AG04449 (cell line): ENCODE measurements at regions not wholly inside any gene's neighbourhood (a gene's known extent, or its start where the extent isn't known, plus 50 kb on each side); places are given as distances from the start of the nearest gene placed in this dataset.
"Not testable (repeated sequence)": the region's sequence is repeated elsewhere in the genome, so short reads cannot be mapped to it uniquely, and the experiment has no call there.

Source experiments
- CTCF ChIA-PET: fragments of 350-600 bp; formaldehyde crosslinking; extraction: SDS; loops from one replicate; lab custom pipeline; 2021; ENCODE audit warnings: antibody characterized with exemption; lab: Yijun Ruan, JAX
- POLR2A ChIA-PET: fragments of 400-600, 350-600 bp; formaldehyde crosslinking; extraction: SDS; loops from one replicate; lab custom pipeline; 2020; ENCODE audit warnings: antibody characterized with exemption, inconsistent platforms; lab: Yijun Ruan, JAX
- DNase-seq: peaks from one replicate; pipeline ENCODE4 v3.0.0-alpha.2; 2010; ENCODE audit warnings: low read depth, low spot score
- H3K4me3 ChIP-seq: 2 replicates; pipeline ENCODE4 v1.5.1; 2011; ENCODE audit warnings: low read depth, mild to moderate bottlenecking, control low read depth, low read length

GRCh38 chr16:34098033-34098432 is 638.6 kb downstream of the TP53TG3F start:
- CTCF ChIA-PET, DNase-seq, POLR2A ChIA-PET, H3K4me3 ChIP-seq: not testable (repeated sequence)

- DNase-seq, CTCF ChIA-PET, POLR2A ChIA-PET, H3K4me3 ChIP-seq: not testable (repeated sequence)
Measured at GRCh38 chr16:34099028-34099427, 639.6 kb downstream of the TP53TG3F start.
